DMS153 treated with DMSO at 0.1 percent for 48 hours (cell line): ENCODE measurements at regions not wholly inside any gene's neighbourhood (a gene's known extent, or its start where the extent isn't known, plus 50 kb on each side); places are given as distances from the start of the nearest gene placed in this dataset.
"Not testable (repeated sequence)": the region's sequence is repeated elsewhere in the genome, so short reads cannot be mapped to it uniquely, and the experiment has no call there.

Experiments used
- DNase-seq: peaks from one replicate; lab custom pipeline; 2025; ENCODE audit not compliant: unreplicated experiment; lab: John Stamatoyannopoulos, UW

DNA sequence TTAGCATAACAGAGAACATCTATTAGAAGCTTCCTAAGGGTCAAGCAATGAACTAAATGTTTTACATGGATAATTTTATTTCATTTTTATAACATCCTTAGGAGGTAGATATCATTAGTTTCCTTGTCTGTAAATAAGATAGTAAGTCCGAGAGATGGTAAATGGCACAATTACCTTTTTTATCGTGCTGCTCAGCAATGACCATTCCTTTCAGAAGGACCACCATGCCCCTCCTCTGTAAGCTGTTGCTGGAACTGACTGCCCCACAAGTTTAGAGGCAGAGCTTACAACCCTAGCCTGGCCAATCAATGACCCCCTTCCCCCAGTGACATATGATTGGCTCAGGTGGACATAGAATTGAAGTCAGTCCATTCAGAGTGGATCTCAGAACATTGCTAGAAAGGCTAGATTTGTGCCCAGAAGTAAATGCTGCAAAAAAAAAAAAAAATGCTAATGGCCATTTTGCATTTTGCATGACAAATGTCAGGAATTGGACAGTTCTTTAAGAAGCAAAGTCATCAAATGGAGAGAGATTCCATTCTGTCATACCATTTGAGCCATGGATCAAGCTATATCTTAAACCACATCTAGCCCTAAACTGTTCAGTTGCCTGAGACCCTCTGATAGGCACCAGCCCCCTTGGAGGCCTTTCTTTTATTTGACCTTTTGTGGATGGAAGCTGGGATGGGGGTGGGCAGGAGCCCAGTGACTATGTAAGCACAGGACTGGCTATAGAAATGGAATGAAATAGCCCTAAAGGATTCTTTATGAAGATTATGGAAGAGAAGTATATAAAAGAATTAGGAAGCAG is 668.3 kb downstream of the UQCRFS1 start:
- DNase-seq, result no peak

DNA sequence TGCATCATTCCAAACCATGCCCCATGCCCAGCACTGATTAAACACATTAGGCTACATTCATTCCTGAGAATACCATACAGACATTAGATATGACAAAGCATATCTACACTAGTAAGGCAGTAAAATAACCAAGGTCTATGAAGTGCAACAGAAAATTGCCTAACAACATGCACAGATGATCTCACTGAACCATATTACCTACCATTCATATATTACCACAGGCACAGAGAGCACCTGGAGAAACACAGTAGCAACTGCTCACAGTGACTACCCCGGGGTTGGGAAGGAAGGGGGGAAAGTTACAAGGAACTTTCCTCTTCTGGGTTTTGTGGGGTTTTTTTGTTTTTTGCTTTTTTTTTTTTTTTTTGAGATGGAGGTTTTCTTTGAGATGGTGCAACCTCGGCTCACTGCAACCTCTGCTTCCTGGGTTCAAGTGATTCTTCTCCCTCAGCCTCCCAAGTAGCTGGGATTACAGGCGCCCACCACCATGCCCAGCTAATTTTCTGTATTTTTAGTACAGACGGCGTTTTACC is 669.6 kb downstream of the UQCRFS1 start:
- DNase-seq, result no peak

DNA sequence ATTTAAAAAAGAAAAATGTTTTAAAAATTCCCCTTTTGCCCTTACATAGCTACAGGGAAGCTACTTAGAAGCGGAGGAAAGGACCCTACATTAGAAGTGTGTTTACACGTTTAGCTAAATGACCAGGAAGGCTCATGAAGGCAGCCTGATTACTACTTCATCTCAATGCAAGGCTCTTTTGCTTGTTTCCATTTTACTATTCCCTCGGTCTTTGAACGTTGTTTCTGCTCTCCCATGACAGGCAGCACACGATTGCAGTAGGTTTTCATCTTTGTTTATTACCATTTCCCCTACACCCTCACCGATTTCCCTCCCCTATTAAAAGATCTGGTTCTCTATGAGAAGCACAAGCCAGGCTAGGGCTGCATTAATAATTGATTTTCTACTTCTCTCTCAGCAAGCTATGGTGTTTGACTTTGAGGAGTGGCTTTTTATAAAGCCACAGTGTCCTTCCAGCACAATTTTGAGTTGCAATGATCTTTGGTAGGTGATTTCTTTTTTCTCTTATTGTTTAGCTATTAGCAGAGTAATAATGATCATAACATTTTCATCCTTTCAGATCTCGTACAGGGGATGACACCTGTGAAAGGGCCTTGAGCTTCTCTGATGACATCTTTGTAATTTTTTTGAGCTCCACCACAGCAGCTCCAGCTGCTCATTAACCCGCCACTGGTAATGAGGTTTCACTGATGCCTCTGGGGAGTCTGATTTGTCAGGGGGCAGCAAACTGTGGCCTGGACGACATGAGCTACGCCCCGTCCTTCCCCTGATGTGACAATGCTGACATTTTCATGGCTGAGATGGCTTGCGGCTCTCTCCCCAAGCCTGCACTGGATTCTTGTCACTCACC is 670.3 kb downstream of the UQCRFS1 start:
- DNase-seq, result no peak

DNA sequence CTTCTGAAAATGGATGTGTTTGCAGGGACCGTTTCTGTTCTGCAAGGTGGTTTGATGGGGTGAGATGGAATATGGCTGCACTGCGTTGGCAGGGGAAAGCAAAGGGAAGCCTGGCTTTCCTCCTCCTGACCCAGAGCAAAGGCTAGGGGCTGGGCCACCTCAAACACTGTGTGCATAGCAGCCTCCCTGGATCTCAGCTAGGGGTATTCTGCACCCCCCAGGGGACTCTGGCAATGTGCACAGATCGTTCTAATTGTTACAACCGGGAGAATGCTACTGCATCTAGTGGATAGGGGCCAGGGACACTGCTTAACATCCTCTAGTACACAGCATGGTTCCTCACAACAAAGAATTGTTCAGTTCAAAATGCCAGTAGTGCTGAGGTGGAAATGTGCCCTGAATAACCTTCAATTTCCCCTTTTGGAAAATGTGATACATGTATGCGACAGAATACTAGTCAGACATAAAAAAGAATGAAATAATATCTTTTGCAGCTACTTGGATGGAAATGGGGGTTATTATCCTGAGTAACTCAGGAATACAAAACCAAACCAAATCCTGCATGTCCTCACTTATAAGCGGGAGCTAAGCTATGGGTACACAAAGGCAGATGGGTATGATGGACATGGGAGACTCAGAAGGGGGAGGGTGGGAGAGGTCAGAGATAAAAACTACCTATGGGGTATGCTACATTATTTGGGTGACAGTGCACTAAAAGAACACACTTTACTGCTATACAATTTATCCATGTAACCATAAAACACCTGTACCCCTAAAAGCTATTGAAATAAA is 671.2 kb downstream of the UQCRFS1 start:
- DNase-seq, result no peak

DNA sequence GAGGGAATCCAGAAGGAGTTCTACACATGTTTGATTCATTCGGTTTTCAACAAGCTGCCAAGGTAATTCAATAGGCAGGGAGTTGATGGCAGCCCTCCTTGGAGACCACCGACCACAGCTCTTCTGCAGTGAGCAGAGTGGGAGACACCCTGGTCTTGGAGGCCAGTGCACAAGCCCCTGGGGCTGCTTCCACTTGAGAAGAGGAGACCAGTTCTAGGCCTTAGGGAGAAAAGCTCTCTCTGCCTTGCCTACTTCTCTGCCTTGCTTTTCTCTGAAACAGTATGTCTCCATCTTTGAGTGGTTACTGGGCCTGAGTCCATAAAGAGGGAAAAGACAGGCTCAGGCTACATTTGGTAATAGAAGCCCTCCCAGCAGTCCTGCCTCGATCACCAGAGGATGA is 671.9 kb downstream of the UQCRFS1 start:
- DNase-seq, result no peak

DNA sequence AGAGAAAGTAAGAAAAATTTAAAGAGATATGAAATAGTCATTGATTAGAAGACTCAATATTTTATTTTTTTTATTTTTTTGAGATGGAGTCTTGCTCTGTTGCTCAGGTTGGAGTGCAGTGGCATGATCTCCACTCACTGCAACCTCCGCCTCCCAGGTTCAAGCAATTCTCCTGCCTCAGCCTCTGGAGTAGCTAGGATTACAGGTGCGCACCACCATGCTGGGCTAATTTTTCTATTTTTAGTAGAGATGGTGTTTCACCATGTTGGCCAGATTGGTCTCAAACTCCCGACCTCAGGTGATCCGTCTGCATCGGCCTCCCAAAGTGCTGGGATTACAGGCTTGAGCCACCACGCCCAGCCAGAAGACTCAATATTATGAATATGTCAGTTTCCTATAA is 672.6 kb downstream of the UQCRFS1 start:
- not testable (repeated sequence) for DNase-seq

DNA sequence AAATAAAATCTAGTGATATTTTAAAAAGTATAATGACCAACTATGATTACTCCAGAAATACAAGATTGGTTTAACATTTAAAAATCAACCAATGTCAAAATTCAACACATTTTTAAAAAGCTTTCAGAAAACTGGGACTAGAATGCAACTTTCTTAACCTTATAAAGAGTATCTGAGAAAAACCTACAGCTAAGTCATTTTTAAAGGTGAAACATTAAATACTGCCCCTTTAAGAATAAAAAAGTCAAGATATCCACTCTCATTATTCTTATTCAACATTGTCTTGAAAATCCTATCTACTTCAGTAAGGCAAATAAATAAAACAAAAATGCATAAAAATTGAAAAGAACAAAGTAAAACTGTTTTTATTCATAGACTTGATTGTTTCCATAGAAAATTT is 673.2 kb downstream of the UQCRFS1 start:
- no peak for DNase-seq

DNA sequence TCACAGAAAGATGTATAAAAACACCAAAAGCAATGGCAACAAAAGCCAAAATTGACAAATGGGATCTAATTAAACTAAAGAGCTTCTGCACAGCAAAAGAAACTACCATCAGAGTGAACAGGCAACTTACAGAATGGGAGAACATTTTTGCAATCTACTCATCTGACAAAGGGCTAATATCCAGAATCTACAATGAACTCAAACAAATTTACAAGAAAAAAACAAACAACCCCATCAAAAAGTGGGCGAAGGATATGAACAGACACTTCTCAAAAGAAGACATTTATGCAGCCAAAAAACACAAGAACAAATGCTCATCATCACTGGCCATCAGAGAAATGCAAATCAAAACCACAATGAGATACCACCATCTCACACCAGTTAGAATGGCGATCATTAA is 674.4 kb downstream of the UQCRFS1 start:
- not testable (repeated sequence) for DNase-seq

DNA sequence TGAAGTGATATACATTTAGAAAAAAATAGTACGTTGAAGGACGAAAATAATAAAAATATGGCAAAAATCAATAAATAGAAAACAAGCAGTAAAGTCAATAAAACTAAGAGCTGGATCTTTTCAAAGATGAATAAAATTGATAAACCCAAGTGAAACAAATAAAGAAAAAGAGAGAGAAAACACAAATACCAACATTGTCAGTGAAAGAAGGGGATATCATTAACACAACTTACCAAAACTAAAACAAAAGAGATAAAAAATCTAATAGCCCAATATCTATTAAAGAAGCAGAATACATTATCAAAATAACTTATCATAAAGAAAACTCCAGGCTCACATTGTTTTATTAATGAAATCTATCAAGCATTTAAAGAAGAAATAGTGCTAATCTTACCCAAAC is 675.1 kb downstream of the UQCRFS1 start:
- DNase-seq, result no peak

DNA sequence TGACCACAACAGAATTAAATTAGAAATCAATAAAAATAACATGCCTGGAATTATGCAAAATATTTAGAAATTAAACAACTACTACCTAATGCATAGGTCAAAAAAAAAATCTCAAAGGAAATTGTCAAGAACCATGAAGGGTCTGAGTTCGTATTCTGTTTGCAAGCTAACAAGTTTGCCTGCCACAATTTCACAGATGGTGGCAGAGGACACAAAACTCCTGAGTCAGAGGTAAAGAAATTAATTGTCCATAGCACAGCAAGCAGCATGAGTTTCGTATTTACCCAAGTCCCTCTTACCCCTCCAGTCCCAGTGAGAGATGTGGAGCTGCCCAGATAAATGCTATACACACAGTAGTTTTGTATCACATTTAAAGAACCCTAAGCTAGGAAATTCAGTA is 675.9 kb downstream of the UQCRFS1 start:
- no peak for DNase-seq

DNA sequence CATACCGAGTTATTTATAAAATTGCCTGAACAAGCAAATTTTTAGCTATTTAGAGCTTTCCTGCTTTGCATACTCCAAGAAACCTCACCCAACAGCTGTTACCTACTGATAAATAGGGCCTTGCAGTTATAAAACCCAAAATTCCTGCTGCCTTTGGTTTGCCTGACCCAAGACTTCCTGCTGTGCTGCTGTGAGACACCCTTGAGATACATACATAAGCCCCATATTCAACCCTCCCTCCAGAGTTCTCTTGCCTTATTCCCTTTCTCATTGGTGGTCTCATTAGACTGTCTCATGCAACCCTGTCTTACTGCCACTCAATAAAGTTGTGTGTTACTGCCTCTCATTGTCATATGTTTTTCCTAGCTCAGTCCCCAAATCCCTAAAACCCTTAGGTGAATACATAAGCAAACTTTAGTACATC is 677.6 kb downstream of the UQCRFS1 start:
- no peak for DNase-seq

DNA sequence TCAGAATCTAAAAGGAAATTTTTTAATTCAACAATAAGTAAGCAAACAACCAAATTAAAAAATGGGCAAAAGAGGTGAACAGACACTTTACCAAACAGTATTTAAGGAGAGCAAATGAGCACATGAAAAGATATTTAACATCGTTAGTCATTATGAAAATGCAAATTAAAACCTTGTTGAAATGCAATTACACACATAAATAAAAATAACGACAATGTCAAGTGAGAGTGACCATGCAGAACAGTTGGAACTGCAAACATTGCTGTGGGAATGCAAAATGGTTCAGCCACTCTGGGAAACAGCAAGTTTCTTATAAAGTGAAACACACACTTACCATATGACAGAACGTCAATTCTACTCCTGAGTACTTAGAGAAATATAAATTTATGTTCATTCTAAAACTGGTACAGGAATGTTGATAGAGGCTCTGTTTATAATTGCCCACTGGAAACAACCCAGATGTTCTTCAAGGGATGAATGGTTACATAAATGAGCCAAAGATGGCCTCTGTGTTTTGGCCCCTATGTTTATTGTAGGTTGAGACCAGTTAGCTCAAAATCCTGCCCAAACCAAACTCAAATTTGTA is 678.1 kb downstream of the UQCRFS1 start:
- no peak for DNase-seq

DNA sequence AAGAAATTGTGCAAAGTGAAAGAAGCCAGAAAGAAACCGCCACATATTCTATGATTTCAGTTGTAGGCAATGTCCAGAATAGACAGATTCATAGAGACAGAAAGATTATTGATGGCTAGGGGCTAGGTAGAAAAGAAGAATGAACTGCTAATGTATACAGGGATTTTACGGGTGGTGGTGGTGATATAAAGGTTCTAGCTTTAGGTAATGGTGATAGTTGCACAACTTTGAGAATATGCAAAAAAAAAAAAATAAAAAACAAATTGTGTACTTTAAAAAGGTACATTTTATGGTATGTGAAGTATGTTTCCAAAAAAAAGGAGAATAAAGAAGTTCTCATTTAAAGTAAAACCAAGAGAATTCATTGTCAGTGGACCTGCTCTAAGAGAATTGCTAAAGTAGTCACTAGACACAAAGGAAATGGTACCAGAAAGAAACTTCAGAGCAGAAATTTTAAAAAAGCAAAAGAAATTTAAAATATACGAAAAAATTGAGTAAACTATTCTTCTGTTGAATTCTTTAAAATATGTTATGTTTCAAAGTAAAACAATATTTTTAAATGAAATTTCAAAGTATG is 680.1 kb downstream of the UQCRFS1 start:
- DNase-seq, result no peak

DNA sequence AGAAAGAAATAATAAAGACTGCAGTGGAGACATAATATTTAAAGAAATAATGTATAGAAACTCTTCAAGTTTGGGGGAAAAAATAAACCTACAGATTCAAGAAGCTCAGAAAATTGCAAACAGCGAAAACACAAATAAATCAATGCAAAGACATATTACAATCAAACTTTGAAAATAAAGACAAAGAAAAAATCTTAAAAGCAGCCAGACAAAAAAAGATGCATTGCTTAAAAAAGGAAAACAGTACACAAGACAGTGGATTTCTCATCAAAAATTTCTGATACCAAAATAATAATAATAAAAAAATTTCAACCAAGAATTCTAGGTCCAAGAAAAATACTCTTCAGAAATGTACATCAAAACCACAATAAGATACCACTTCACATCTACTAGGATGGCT is 681.0 kb downstream of the UQCRFS1 start:
- DNase-seq, result no peak

DNA sequence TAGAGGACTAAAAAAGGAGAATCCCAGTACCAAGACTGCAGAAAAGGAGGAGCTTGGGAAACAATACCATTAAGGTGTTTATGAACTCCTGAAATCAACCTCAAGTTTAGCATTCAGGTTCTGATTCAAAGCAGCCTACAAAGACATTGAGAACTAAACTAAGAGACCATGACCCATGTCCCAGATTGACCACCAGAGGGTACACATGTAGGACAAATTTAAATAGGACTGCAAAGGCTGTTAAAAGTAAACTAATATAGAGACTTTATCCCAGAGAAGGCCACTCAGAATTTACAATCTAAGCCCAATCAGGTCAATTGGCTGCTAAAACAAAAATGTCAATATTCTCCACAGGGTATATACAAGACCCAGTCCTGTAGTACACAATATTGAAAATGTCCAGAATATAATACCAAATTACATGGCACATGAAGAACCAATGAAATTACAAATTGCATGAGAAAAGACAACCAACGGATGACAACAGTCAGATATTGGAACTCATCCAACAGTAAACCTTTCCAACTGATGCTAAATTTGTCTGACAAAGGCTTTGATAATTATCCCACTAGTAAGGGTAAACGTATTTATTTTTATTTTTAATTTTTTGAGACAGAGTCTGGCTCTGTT is 682.4 kb downstream of the UQCRFS1 start:
- no peak for DNase-seq

DNA sequence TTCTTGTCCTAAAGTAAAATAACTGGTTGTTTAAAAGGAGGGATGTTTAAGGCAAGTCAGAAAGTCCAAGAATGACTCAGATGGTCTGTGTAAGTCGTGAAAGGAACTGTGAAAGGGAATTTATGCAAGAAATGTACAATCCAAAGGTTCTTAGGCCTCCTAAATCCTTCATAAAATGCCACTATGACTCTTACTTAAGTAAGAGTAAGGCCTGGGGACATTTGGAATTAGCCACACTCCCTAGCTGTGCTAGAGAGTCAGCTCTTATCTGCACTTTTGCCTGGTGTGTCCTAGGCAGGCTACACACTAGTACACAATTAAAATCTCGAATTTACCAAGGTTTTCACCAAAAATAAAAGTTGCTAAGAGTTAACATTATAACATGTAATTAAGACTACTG is 686.9 kb downstream of the UQCRFS1 start:
- DNase-seq, result no peak

DNA sequence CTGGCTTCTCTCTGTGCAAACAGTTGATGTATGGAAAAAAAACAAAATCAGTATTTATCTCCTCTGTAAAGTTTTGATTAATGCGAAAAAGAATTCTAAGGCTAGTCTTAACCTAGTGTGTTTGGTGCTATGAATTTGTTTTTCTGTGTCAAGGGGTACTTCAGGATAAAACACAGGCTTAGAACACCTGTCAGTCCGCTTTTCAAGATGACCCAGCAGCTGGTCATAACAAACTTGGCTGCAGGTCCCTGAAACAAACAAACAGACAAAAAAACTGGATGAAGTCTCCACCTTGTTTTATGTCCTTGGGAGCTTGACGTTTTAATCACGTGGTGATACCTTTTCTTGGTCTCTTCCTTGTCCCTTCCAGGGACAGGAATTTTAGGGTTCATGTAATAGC is 689.3 kb downstream of the UQCRFS1 start:
- DNase-seq, result no peak

DNA sequence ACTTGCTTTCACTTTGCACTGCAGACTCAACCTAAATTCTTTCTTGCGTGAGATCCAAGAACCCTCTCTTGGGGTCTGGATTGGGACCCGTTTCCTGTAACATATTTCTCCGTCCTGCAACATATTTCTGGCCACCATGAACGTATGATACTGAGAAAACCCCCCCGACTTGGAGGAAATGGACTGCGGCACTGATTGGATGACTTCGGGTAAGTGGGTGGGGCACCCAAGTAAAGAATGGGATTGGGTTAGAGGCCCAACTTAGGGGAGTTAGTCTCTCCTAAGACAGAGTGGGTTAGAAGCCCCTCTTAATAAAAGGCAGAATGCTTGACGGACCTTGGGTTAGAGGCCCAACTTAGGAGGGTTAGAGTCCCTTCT is 690.4 kb downstream of the UQCRFS1 start:
- no peak for DNase-seq

DNA sequence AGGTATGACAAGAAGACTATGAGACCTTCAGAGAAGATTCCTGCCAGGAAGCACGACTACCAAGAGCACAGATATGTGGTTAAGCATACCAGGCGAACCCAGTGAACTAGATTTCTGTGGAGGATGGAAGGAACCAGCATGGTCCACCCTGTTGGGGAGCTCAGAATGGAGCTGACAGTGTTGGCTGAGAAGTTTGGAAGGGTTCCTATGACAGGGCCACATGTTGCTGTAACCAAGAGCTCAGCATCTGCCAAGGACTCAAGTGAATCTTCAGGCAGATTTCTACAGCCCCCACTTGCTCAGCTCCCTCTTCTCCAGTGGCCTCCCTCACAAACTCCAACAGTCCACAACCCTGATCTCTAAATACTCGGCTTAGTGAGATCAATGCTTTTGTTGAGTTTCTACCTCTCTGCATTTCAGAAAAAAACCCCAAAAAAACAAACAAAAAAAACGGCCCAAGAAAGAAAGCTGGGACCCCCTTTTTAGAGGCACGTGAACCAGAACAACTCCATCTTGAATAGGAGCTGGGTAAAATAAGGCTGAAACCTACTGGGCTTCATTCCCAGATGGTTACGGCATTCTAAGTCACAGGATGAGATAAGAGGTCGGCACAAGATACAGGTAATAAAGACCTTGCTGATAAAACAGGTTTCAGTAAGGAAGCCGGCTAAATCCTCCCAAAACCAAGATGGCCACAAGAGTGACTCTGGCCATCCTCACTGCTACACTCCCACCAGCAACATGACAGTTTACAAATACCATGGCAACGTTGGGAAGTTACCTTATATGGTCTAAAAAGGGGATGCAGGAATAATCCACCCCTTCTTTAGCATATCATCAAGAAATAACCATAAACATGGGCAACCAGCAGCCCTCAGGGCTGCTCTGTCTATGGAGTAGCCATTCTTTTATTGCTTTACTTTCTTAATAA is 691.1 kb downstream of the UQCRFS1 start:
- DNase-seq, result no peak
